Activated CD4-positive, alpha-beta T cell treated with anti-CD3 and anti-CD28 coated beads, Interleukin-2, amount 50 U/mL, for 48 hours (primary cell): ENCODE measurements at regions not wholly inside any gene's neighbourhood (a gene's known extent, or its start where the extent isn't known, plus 50 kb on each side); places are given as distances from the start of the nearest gene placed in this dataset.

Source experiments
- DNase-seq, 2 experiments: peaks; one replicate each; pipeline ENCODE4 v3.0.0-alpha.2; 2020

DNA sequence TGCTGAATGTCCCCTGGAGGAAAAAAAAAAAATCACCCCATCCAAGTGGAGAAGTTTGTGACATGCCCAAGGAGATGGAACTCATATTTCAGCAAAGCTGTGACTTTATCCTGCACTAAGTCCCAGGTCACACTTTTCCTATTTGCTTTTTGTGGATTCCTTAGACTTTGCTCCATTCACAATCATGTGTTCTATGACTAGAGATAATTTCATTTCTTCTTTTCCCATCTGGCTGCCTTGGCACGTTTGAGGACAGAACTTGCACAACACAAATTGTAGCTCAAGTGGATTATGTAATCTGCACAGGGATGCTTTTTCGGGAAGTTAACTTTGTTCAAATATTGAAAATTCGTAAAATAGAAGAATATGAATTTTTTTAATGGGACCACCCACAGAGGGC is 100.7 kb upstream of the PTPN1 start:
- no peak for DNase-seq

- no peak for DNase-seq
Measured at GRCh38 chr20:50410343-50410742, 99.8 kb upstream of the PTPN1 start.

- no peak for DNase-seq
Measured at GRCh38 chr20:50412069-50412468, 98.1 kb upstream of the PTPN1 start.

- DNase-seq, result no peak
Measured at GRCh38 chr20:50412499-50412898, 97.7 kb upstream of the PTPN1 start.

GRCh38 chr20:50413088-50413500 is 97.1 kb upstream of the PTPN1 start:
- no peak for DNase-seq

- no peak for DNase-seq
Measured at GRCh38 chr20:50415021-50415515, 95.1 kb upstream of the PTPN1 start.

DNA sequence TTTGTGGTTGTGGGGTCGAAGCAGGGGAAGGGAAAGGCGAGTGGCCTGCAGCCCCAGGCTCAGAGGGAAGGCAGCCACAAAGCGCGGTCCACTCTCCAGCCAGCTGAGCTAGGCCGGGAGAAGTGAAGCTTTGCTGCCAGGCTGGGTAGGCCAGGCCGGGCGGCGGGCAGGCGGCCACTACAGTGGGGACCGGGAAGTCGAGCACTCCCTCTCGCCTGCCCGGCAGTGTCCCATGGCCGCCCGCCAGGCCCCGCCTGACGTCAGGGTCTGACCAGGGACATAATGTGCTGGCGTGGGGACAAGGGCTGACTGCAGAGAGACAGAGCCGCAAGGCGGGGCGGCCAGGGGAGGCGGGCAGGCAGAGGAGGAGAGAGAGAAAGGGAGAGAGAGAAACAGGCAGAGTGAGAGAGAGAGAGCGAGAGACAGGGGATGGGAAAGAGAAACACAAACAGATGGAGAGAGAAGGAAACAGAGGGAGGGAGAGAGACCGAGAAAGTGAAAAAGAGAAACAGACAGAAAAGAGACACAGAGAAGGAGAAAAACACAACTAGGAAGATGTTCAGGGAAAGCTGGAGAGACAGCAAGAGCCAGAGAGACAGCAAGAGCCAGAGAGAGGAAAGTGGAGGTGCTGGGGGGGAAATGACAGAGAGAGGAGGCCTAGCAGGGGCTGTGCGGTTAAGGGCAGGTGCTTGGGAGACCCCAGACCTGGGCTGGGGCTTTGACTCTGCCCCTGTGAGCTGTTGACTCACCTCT is 94.5 kb upstream of the PTPN1 start:
- DNase-seq, result no peak

- DNase-seq, result no peak
Measured at GRCh38 chr20:50416269-50417022, 93.7 kb upstream of the PTPN1 start.

DNA sequence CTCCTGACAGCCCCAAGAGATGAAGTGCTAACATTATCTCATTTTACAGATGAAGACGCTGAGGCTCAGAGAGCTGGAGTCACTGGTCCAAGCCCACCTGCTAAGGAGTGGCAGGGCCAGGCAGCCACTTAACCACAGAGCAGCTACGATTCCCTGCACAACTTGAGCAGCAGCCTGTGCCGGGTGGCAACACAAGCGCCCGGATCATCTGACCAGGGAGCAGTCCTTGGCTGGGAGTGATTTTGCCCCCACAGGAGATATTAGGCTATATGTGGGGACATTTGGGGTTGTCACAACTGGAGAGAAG is 93.2 kb upstream of the PTPN1 start:
- DNase-seq, result no peak

DNA sequence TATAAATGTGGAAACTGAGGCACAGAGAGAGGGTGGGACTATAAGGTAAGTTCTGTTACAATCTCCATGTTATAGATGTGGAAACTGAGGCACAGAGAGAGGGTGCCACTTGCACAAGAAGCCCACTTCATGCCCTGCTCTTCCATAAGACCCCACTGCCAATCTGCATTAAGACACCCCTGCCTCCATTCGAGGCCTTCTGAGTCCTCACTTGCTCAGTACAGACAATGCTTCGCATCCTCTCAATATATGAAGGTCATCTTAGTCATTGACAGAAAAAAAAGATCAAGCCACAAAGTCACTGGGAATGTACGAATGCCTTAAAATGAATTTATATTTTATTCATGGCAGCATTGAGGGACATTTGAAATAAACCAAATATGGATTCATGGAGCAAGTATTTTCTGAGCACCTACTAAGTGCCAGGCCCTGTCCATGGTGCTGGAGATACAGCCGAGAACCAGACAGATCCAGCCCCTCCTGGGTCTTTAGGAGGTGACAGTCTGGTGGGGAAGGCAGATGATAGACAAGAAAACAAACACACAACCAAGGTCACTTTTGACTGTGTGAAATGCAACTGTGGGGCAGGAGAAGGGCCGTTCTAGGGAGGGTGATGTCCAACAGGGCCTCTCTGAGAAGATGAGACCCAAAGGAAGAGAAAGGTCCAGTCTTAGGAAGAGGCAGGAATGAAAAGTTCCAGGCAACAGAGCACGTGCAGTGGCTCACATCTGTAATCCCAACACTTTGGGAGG is 92.5 kb upstream of the PTPN1 start:
- DNase-seq, result no peak

DNA sequence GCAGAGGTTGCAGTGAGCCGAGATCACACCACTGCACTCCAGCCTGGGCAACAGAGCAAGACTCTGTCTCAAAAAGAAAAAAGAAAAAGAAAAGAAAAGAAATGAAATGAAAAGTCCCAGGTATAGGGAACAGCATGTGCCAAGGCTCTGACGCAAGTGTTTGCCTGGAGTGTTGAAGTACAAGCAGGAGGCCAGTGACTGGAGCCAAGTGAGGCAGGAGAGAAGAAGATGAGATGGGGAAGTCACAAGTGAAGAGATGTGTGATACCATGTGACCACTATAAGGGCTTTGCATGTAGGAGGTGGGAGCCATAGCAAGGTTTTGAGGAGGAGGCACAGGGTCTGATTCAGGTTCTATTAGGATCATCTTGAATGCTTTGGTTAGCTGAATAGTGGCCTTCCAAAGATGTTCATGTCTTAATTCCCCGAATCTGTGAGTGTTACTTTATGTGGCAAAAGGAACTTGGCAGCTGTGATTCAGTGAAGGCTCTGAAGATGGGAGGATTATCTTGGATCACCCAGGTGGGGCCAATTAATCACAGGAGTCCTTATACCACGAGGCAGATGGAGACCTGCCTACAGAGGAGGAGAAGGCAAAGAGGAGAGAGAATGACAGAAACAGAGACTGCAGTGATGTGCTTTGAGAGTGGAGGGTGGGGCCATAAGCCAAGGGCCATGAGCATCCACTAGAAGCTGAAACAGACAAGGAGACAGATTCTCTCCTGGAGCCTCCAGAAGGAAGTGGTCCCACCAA is 91.1 kb upstream of the PTPN1 start:
- no peak for DNase-seq

DNA sequence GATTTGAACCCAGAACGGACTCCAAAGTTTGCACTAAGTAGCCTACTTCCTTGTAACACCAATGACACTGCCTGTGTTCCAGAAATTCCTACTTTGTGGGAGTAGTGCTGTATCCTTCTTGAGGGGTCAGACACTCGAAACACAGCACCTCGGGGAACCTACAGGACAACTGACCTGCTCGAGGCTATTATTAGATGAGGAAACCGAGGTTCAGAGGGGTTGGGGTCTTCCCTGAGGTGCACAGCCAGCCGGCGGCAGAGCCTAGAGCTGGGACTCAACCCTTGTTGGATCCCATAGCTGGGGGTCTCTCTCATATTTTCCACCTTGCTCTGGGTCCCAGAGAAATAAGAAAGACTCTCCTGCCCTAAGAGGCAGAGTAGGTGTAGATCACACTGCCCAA is 89.8 kb upstream of the PTPN1 start:
- no peak for DNase-seq

DNA sequence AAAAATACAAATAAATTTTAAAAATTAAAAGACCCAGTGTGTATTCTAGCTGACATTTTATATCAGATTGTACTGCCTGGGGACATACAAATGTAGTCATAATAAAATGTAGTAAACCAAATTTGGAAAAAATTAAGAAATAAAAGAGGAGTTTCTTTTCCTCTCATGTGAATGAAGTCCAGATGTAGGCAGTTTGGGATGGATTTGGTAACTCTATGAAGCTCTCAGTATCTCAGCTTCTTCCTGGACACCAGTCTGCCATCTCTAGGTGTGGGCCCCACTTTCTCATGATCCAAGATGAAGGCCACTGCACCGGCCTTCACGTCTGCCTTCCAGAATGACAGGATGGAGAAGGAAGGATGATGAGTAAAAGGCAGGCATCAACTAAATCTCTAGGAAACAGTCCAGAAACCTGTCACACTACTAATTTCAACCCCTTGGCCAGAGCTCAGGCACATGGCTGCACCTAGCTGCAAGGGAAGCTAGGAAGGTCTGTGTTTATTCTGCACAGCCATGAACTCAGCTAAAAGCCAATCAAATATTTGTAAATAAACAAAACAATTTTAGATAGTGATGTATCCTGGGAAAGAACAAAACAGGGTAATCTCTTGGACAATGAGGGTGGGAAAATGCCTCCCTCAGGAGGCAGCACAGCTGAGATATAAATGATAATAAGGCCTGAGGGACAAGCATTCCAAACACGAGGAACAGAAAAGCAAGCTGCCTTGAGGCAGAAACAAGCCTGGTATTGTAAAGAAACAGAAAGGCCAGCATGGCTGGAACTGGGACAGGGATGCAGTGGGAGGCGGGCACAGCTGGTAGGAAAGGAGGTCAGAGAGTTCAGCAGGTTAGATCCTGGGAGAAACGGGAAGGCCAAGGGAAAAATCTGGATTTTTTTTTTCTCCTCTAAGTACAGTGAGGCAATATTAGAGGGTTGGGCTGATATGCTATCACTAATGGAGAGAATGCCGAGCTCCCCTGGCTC is 88.5 kb upstream of the PTPN1 start:
- no peak for DNase-seq

DNA sequence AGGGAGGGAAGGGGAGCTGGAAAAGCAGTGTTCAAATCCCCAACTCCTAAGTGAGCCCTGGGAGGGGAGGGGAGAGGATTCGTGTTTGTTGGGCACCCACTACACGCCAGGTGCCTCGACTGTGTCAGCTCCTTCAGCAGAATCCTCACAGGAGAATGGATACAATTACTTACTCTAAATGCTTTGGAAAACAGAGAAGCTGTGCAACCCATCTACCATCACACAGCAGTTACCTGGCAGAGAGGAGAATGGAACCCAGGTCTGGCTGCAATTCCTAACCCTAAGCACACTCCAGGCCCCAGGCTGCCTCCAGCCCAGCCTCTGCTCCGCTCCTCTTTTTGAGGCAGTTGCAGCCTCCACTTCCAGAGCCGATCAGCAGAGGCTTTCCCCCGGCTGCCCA is 86.4 kb upstream of the PTPN1 start:
- DNase-seq, result no peak

DNA sequence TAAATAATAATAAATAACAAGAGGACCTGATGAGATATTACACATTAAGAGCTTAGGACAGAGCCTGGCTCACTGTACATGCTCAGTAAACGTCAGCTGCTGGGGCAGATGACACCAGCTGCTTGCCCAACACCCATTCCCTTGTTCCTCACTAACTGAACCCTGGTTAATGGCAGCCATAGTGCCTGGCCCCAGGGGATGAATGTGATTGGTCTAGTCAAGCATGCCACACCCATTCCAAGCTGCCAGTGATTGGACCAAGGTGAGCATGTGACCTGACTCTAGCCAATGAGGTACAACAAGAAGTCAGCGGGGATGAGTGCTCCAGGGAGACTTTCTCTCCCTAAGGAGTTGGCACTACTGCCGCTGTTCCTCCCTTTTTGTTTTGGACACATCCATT is 85.1 kb upstream of the PTPN1 start:
- DNase-seq, result no peak

- no peak for DNase-seq
Measured at GRCh38 chr20:50426866-50427718, 83.1 kb upstream of the PTPN1 start.

- no peak for DNase-seq
Measured at GRCh38 chr20:50427719-50428083, 82.5 kb upstream of the PTPN1 start.

GRCh38 chr20:50428097-50428828 is 81.9 kb upstream of the PTPN1 start:
- no peak for DNase-seq

GRCh38 chr20:50429412-50429811 is 80.8 kb upstream of the PTPN1 start:
- no peak for DNase-seq

GRCh38 chr20:50431066-50431450 is 79.1 kb upstream of the PTPN1 start:
- DNase-seq, result no peak
